Endodermal cell (in vitro differentiated cells): ENCODE measurements at regions not wholly inside any gene's neighbourhood (a gene's known extent, or its start where the extent isn't known, plus 50 kb on each side); places are given as distances from the start of the nearest gene placed in this dataset.

Experiments used
- DNase-seq: peaks from one replicate; pipeline ENCODE4 v3.0.0-alpha.2; 2017
- H3K27ac ChIP-seq: 2 replicates; pipeline ENCODE4 v1.5.1; 2013; ENCODE audit warnings: mild to moderate bottlenecking, low read depth, low read length, moderate library complexity
- H3K27me3 ChIP-seq: 2 replicates; pipeline ENCODE4 v1.6.1; 2013; ENCODE audit warnings: mild to moderate bottlenecking, low read length, moderate library complexity; ENCODE audit not compliant: insufficient read depth, control insufficient read depth, poor library complexity, severe bottlenecking
- H3K36me3 ChIP-seq: 2 replicates; pipeline ENCODE4 v1.7.0; 2013; ENCODE audit warnings: mild to moderate bottlenecking, low read length, moderate library complexity; ENCODE audit not compliant: control insufficient read depth, insufficient read depth
- H3K4me1 ChIP-seq: one replicate; pipeline ENCODE4 v1.7.0; 2013; ENCODE audit warnings: low read length; ENCODE audit not compliant: control insufficient read depth, insufficient read depth
- H3K4me3 ChIP-seq: 2 replicates; pipeline ENCODE4 v1.5.1; 2013; ENCODE audit warnings: mild to moderate bottlenecking, low read length, moderate library complexity
- H3K9ac ChIP-seq: 2 replicates; pipeline ENCODE4 v1.6.1; 2013; ENCODE audit warnings: mild to moderate bottlenecking, low read length, moderate library complexity; ENCODE audit not compliant: poor library complexity, severe bottlenecking; ENCODE audit errors: extremely low read depth
- H3K9me3 ChIP-seq: 2 replicates; pipeline ENCODE4 v1.6.1; 2013; ENCODE audit warnings: mild to moderate bottlenecking, low read length, moderate library complexity; ENCODE audit not compliant: control insufficient read depth
- H3K27ac Mint-ChIP-seq: 2 replicates; pipeline ENCODE4 v1.8.0; 2020; ENCODE audit warnings: mixed read lengths
- H3K27me3 Mint-ChIP-seq: 2 replicates; pipeline ENCODE4 v1.8.0; 2021; ENCODE audit warnings: mild to moderate bottlenecking, mixed read lengths; ENCODE audit not compliant: insufficient read depth
- H3K36me3 Mint-ChIP-seq: 2 replicates; pipeline ENCODE4 v1.8.0; 2020; ENCODE audit warnings: low read depth, mixed read lengths
- H3K4me1 Mint-ChIP-seq: 2 replicates; pipeline ENCODE4 v1.8.0; 2020; ENCODE audit warnings: mixed read lengths
- H3K4me3 Mint-ChIP-seq: 2 replicates; pipeline ENCODE4 v1.8.0; 2020; ENCODE audit warnings: mild to moderate bottlenecking, moderate library complexity, mixed read lengths
- H3K9me3 Mint-ChIP-seq: 2 replicates; pipeline ENCODE4 v1.8.0; 2020; ENCODE audit warnings: mild to moderate bottlenecking, mixed read lengths
- CTCF ChIP-seq: fragments of 200-600 bp; sonication (generic); conservative IDR thresholded peaks from 2 replicates; pipeline ENCODE4 v1.5.0; 2021; ENCODE audit warnings: antibody characterized with exemption, mild to moderate bottlenecking
- WGBS, 2 experiments: methylation state at CpG; one replicate each; pipeline versions ENCODE4 v1.1.5 to v1.1.7; 2013; ENCODE audit warnings: missing lambda C conversion rate in 2 of 2, mixed read lengths in 1 of 2; ENCODE audit not compliant: insufficient coverage in 1 of 2, insufficient read length in 1 of 2; 5-methylcytosine and 5-hydroxymethylcytosine counted together

GRCh38 chr13:40215747-40216146 lies 450.7 kb downstream of the FOXO1 start:
- Mint-ChIP-seq H3K36me3 (no peaks in the 10 kb centered on the region), H3K4me3 (no peak overlapping the region), H3K9me3 (no peaks in the 10 kb centered on the region), H3K4me1 (peaks cover 14% of the 10 kb centered on the region), H3K27ac (no peak overlapping the region), H3K27me3 (peaks cover 2% of the 10 kb centered on the region)
- H3K27ac ChIP-seq = no peak overlapping the region
- H3K36me3 ChIP-seq = no peaks in the 10 kb centered on the region
- TF ChIP-seq CTCF = no peak
- H3K9ac ChIP-seq = no peak overlapping the region
- no peaks in the 10 kb centered on the region for H3K9me3 ChIP-seq
- no peak for DNase-seq
- WGBS, 2 experiments = 80 to 94% methylated on average over 1 to 3 of the region's 3 CpGs
- no peaks in the 10 kb centered on the region for H3K4me1 ChIP-seq
- no peak overlapping the region for H3K4me3 ChIP-seq
- no peaks in the 10 kb centered on the region for H3K27me3 ChIP-seq

GRCh38 chr13:40217675-40218074 lies 448.8 kb downstream of the FOXO1 start:
- Mint-ChIP-seq H3K36me3 (no peaks in the 10 kb centered on the region), H3K27me3 (peaks cover 2% of the 10 kb centered on the region), H3K4me3 (no peak overlapping the region), H3K27ac (no peak overlapping the region), H3K9me3 (no peaks in the 10 kb centered on the region), H3K4me1 (peaks cover 16% of the 10 kb centered on the region)
- H3K9ac ChIP-seq = no peak overlapping the region
- no peaks in the 10 kb centered on the region for H3K4me1 ChIP-seq
- H3K4me3 ChIP-seq = no peak overlapping the region
- no peaks in the 10 kb centered on the region for H3K27me3 ChIP-seq
- DNase-seq = no peak
- H3K27ac ChIP-seq = no peak overlapping the region
- 79 to 94% methylated on average over 2 to 4 of the region's 4 CpGs for WGBS, 2 experiments
- no peaks in the 10 kb centered on the region for H3K36me3 ChIP-seq
- no peak for TF ChIP-seq CTCF
- no peaks in the 10 kb centered on the region for H3K9me3 ChIP-seq

GRCh38 chr13:40220299-40220935 lies 446.0 kb downstream of the FOXO1 start:
- Histone ChIP-seq H3K27ac (no peak overlapping the region), H3K9ac (no peak overlapping the region), H3K36me3 (no peaks in the 10 kb centered on the region), H3K4me3 (no peak overlapping the region), H3K4me1 (no peaks in the 10 kb centered on the region), H3K9me3 (no peaks in the 10 kb centered on the region), H3K27me3 (no peaks in the 10 kb centered on the region)
- DNase-seq = peak; percentile 20
- TF ChIP-seq CTCF = no peak
- H3K36me3 Mint-ChIP-seq = no peaks in the 10 kb centered on the region
- H3K4me1 Mint-ChIP-seq = peaks cover 16% of the 10 kb centered on the region
- no peaks in the 10 kb centered on the region for H3K9me3 Mint-ChIP-seq
- 94 to 99% methylated on average over 9 to 12 of the region's 12 CpGs for WGBS, 2 experiments
- H3K27me3 Mint-ChIP-seq = peaks cover 2% of the 10 kb centered on the region
- H3K27ac Mint-ChIP-seq = no peak overlapping the region
- no peak overlapping the region for H3K4me3 Mint-ChIP-seq
